CD4-positive, alpha-beta T cell (primary cell): ENCODE measurements at regions not wholly inside any gene's neighbourhood (a gene's known extent, or its start where the extent isn't known, plus 50 kb on each side); places are given as distances from the start of the nearest gene placed in this dataset.

Source experiments
- ATAC-seq: fragments of 200-7000 bp; cut with Tn5 transposase; one replicate; pipeline ENCODE4 v1.10.0; 2022; ENCODE audit warnings: mild to moderate bottlenecking; ENCODE audit not compliant: poor library complexity
- CTCF ChIA-PET: fragments of 350-600 bp; sonication (Branson Sonifier 250); formaldehyde crosslinking; loops from one replicate; lab custom pipeline; 2021; ENCODE audit warnings: antibody characterized with exemption, inconsistent platforms; lab: Charles Lee
- POLR2A ChIA-PET: fragments of 350-600 bp; sonication (Branson Sonifier 250); formaldehyde crosslinking; loops from one replicate; lab custom pipeline; 2021; ENCODE audit warnings: antibody characterized with exemption, inconsistent platforms; lab: Charles Lee
- DNase-seq, 14 experiments: peaks; one replicate each; pipeline ENCODE4 v3.0.0-alpha.2; 2013 to 2020; ENCODE audit warnings: mixed read lengths in 2 of 14
- H3K27ac ChIP-seq, 2 donors: one replicate each; pipeline versions ENCODE4 v1.5.1 to v1.7.0; 2013; ENCODE audit warnings: low read length in 2 of 2, low read depth in 1 of 2, mild to moderate bottlenecking in 1 of 2
- H3K27me3 ChIP-seq, 2 experiments: 1 replicate in 1 of 2; 2 replicates in 1 of 2; pipeline versions ENCODE4 v1.6.1 to v1.7.0; 2013; ENCODE audit warnings: low read length in 2 of 2, control low read depth in 1 of 2, mild to moderate bottlenecking in 1 of 2, moderate library complexity in 1 of 2; ENCODE audit not compliant: insufficient read depth in 2 of 2, control insufficient read depth in 1 of 2
- H3K36me3 ChIP-seq: one replicate; pipeline ENCODE4 v1.6.1; 2013; ENCODE audit warnings: low read length, control low read depth; ENCODE audit not compliant: insufficient read depth
- H3K4me1 ChIP-seq: one replicate; pipeline ENCODE4 v1.6.1; 2013; ENCODE audit warnings: low read length, control low read depth; ENCODE audit not compliant: insufficient read depth
- H3K4me3 ChIP-seq: one replicate; pipeline ENCODE4 v1.5.1; 2013; ENCODE audit warnings: mild to moderate bottlenecking, low read length, moderate library complexity
- H3K9me3 ChIP-seq, 2 experiments: 1 replicate in 1 of 2; 2 replicates in 1 of 2; pipeline versions ENCODE4 v1.6.1 to v1.7.0; 2013; ENCODE audit warnings: low read length in 2 of 2, mild to moderate bottlenecking in 2 of 2, control low read depth in 1 of 2, moderate library complexity in 1 of 2; ENCODE audit not compliant: control insufficient read depth in 1 of 2, insufficient read depth in 1 of 2
- H3K27ac Mint-ChIP-seq: one replicate; pipeline ENCODE4 v1.8.0; 2020; ENCODE audit warnings: mixed read lengths
- H3K27me3 Mint-ChIP-seq: one replicate; pipeline ENCODE4 v1.8.0; 2021; ENCODE audit warnings: mixed read lengths
- H3K36me3 Mint-ChIP-seq: one replicate; pipeline ENCODE4 v1.8.0; 2021; ENCODE audit warnings: low read depth, mixed read lengths
- H3K4me1 Mint-ChIP-seq: one replicate; pipeline ENCODE4 v1.8.0; 2021; ENCODE audit warnings: low read depth, mixed read lengths
- H3K4me3 Mint-ChIP-seq: one replicate; pipeline ENCODE4 v1.8.0; 2020; ENCODE audit warnings: mild to moderate bottlenecking, mixed read lengths
- H3K9me3 Mint-ChIP-seq: one replicate; pipeline ENCODE4 v1.8.0; 2020; ENCODE audit warnings: mixed read lengths
- intact Hi-C, 2 experiments: fragments of 100-400 bp; cut with DNase I in 1 of 2; cut with micrococcal nuclease in 1 of 2; formaldehyde crosslinking; loops; one replicate each; pipeline versions ENCODE4 v1.15.1 to v1.9.0; 2023 to 2025; cut with DNase I, micrococcal nuclease
- TF ChIP-seq, protein P1 (sequence below): fragments of 200-600 bp; IDR thresholded peaks from one replicate; pipeline ENCODE4 v1.8.0; 2022; ENCODE audit warnings: antibody characterized with exemption, mild to moderate bottlenecking

DNA sequence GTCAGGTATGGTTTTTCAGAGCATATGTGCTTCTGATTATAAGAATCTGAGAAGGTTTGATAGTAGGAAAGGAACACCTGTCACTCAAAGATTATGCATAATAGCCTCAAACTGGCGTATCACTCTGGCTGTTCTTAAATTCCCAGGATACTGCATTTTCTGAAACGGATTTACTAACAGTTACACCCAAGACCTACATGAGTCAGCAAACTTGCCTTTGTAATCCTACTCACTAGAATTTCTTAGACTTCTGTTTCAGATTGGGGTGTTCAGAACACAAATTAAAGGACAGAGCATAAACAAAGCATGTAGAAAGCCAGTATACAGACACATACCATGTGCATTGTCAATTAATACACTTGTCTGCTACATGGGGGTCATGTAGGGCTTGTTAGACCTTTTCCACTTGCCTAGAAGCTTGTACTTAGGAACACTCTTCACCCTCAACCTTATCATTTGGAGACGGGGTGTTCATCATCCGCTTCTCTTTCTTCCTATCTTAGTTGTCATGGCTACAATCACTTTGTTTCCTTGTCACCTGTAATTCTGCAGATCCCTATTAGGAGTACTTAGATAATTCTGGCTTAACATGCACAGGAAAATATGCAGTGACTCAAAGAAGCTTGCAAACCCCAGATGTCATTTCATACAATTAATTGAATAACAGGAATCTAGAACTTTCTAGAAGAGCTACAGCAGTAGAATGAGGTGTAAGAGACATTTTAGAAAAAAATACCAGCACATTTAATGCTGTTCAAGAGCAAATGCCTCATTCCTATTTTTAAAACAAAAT, 593.0 kb upstream of the TENM3 start:
- Mint-ChIP-seq H3K4me1 (no peaks in the 10 kb centered on the region), H3K36me3 (no peaks in the 10 kb centered on the region), H3K9me3 (peaks cover 11% of the 10 kb centered on the region), H3K27me3 (no peaks in the 10 kb centered on the region), H3K4me3 (no peak overlapping the region), H3K27ac (no peak overlapping the region)
- Histone ChIP-seq H3K9me3 (peaks cover 0 to 8% of the 10 kb centered on the region in 2 experiments), H3K27me3 (no peaks in the 10 kb centered on the region), H3K27ac (no peak overlapping the region), H3K36me3 (no peaks in the 10 kb centered on the region), H3K4me3 (no peak overlapping the region), H3K4me1 (no peaks in the 10 kb centered on the region)
- TF ChIP-seq, protein P1, sequence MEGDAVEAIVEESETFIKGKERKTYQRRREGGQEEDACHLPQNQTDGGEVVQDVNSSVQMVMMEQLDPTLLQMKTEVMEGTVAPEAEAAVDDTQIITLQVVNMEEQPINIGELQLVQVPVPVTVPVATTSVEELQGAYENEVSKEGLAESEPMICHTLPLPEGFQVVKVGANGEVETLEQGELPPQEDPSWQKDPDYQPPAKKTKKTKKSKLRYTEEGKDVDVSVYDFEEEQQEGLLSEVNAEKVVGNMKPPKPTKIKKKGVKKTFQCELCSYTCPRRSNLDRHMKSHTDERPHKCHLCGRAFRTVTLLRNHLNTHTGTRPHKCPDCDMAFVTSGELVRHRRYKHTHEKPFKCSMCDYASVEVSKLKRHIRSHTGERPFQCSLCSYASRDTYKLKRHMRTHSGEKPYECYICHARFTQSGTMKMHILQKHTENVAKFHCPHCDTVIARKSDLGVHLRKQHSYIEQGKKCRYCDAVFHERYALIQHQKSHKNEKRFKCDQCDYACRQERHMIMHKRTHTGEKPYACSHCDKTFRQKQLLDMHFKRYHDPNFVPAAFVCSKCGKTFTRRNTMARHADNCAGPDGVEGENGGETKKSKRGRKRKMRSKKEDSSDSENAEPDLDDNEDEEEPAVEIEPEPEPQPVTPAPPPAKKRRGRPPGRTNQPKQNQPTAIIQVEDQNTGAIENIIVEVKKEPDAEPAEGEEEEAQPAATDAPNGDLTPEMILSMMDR = no peak
- no peak for DNase-seq
- ATAC-seq = no peak
- POLR2A ChIA-PET = no interaction called here
- intact Hi-C loops = no loop called here
- CTCF ChIA-PET = no interaction called here

DNA sequence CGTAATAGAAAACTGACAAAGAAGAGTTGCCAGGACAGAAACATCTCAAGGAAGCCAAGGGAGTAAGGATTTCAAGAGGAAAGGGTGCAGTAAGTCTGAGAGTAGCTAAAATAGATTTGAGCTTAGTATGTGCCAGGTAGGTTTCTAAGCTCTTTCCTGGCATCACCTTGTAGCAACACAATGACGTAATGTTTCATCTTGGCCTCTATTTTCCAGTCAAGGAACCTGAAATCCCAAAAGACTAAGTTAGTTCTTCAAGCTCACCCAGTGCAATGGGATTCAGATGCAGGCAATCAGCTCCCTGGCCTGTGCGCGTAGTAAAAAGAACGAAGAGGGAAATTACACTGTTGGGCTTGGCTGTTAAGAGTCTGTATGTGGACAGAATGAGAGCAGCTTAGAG, 586.5 kb upstream of the TENM3 start:
- CTCF ChIA-PET = no interaction called here
- Histone ChIP-seq H3K9me3 (peaks cover 0 to 7% of the 10 kb centered on the region in 2 experiments), H3K4me3 (no peak overlapping the region), H3K27me3 (no peaks in the 10 kb centered on the region), H3K4me1 (no peaks in the 10 kb centered on the region), H3K36me3 (no peaks in the 10 kb centered on the region), H3K27ac (no peak overlapping the region)
- no peak for ATAC-seq
- TF ChIP-seq, protein P1 = no peak
- Mint-ChIP-seq H3K27me3 (no peaks in the 10 kb centered on the region), H3K4me1 (no peaks in the 10 kb centered on the region), H3K36me3 (no peaks in the 10 kb centered on the region), H3K4me3 (no peak overlapping the region), H3K9me3 (peaks cover 13% of the 10 kb centered on the region), H3K27ac (no peak overlapping the region)
- no peak for DNase-seq
- POLR2A ChIA-PET = no interaction called here
- intact Hi-C loops = no loop called here

DNA sequence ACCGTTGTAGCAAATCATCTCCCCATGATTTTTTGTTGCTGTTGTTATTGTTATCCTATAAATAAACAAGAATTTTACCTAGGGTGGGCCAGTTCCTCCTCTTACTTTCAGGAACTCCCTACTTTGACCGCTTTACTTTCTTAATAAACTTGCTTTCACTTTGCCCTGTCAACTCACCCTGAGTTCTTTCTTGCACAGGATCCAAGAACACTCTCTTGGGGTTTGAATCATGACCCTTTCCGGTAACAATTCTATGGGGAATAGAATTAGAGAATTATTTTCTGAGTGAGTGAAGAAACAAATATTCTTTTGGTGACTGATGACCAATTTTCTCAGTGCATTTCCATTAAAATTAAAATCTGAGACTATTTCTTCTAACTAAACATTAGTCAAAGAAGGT, 584.0 kb upstream of the TENM3 start:
- H3K36me3 Mint-ChIP-seq = no peaks in the 10 kb centered on the region
- no peaks in the 10 kb centered on the region for H3K4me1 Mint-ChIP-seq
- TF ChIP-seq, protein P1 = no peak
- H3K9me3 Mint-ChIP-seq = peaks cover 13% of the 10 kb centered on the region
- no peak overlapping the region for H3K27ac Mint-ChIP-seq
- intact Hi-C loops = no loop called here
- Histone ChIP-seq H3K27ac (no peak overlapping the region), H3K4me3 (no peak overlapping the region), H3K9me3 (peaks cover 0 to 1% of the 10 kb centered on the region in 2 experiments), H3K27me3 (no peaks in the 10 kb centered on the region), H3K36me3 (no peaks in the 10 kb centered on the region), H3K4me1 (no peaks in the 10 kb centered on the region)
- DNase-seq = no peak
- ChIA-PET CTCF (no interaction called here), POLR2A (no interaction called here)
- ATAC-seq = no peak
- H3K4me3 Mint-ChIP-seq = no peak overlapping the region
- H3K27me3 Mint-ChIP-seq = no peaks in the 10 kb centered on the region
